Keratinocyte (primary cell): ENCODE measurements at regions not wholly inside any gene's neighbourhood (a gene's known extent, or its start where the extent isn't known, plus 50 kb on each side); places are given as distances from the start of the nearest gene placed in this dataset.

Experiments used
- DNase-seq: peaks from one replicate; pipeline ENCODE4 v3.0.0-alpha.2; 2011; ENCODE audit warnings: low read depth, missing footprints, low spot score
- FAIRE-seq: peaks from 2 replicates; lab custom pipeline; 2011; peaks lifted over from hg19 to GRCh38; lab: Jason Lieb, UNC
- H2AFZ ChIP-seq: 2 replicates; pipeline ENCODE4 v1.6.0; 2012; ENCODE audit warnings: low read length, control low read depth, inconsistent platforms; ENCODE audit not compliant: control insufficient read depth
- H3K27ac ChIP-seq: 2 replicates; pipeline ENCODE4 v1.5.1; 2011; ENCODE audit warnings: low read length; ENCODE audit not compliant: control insufficient read depth, insufficient read depth
- H3K27me3 ChIP-seq: 3 replicates; pipeline ENCODE4 v1.6.0; 2011; ENCODE audit warnings: low read length; ENCODE audit not compliant: control insufficient read depth, insufficient read depth; ENCODE audit errors: extremely low read depth
- H3K36me3 ChIP-seq, 2 experiments: 2 replicates in 1 of 2; 3 replicates in 1 of 2; pipeline ENCODE4 v1.5.1; 2011; ENCODE audit warnings: low read length in 2 of 2, mild to moderate bottlenecking in 1 of 2; ENCODE audit not compliant: control insufficient read depth in 2 of 2, insufficient read depth in 2 of 2; ENCODE audit errors: extremely low read depth in 1 of 2
- H3K4me1 ChIP-seq: 3 replicates; pipeline ENCODE4 v1.5.1; 2011; ENCODE audit warnings: low read length; ENCODE audit not compliant: control insufficient read depth, insufficient read depth; ENCODE audit errors: extremely low read depth
- H3K4me2 ChIP-seq: 3 replicates; pipeline ENCODE4 v1.6.0; 2011; ENCODE audit warnings: low read depth, low read length; ENCODE audit not compliant: control insufficient read depth, insufficient read depth; ENCODE audit errors: extremely low read depth
- H3K4me3 ChIP-seq, 3 experiments: fragments of 200-600 bp in 1 of 3; sonication (generic) in 1 of 3; 2 replicates in 2 of 3; 3 replicates in 1 of 3; pipeline ENCODE4 v1.5.1; 2011 to 2016; ENCODE audit warnings: low read length in 3 of 3, mild to moderate bottlenecking in 3 of 3, control low read depth in 2 of 3, inconsistent platforms in 1 of 3, low read depth in 1 of 3, mixed read lengths in 1 of 3, mixed run types in 1 of 3, moderate library complexity in 1 of 3; ENCODE audit not compliant: control insufficient read depth in 2 of 3, insufficient read depth in 2 of 3; ENCODE audit errors: extremely low read depth in 1 of 3
- H3K79me2 ChIP-seq: 2 replicates; pipeline ENCODE4 v1.6.0; 2012; ENCODE audit warnings: low read length; ENCODE audit not compliant: control insufficient read depth, insufficient read depth
- H3K9ac ChIP-seq: 3 replicates; pipeline ENCODE4 v1.6.0; 2011; ENCODE audit warnings: low read length; ENCODE audit not compliant: control insufficient read depth, insufficient read depth; ENCODE audit errors: extremely low read depth
- H3K9me1 ChIP-seq: 3 replicates; pipeline ENCODE4 v1.6.0; 2011; ENCODE audit warnings: low read length; ENCODE audit not compliant: control insufficient read depth, insufficient read depth; ENCODE audit errors: extremely low read depth
- H3K9me3 ChIP-seq: 2 replicates; pipeline ENCODE4 v1.5.1; 2012; ENCODE audit warnings: low read depth, low read length; ENCODE audit not compliant: control insufficient read depth
- H4K20me1 ChIP-seq: 3 replicates; pipeline ENCODE4 v1.6.0; 2011; ENCODE audit warnings: low read length; ENCODE audit not compliant: control insufficient read depth, insufficient read depth; ENCODE audit errors: extremely low read depth
- CTCF ChIP-seq, 3 experiments: IDR thresholded peaks in 1 of 3; conservative IDR thresholded peaks in 1 of 3; optimal IDR thresholded peaks in 1 of 3; 2 replicates in 2 of 3; 3 replicates in 1 of 3; pipeline versions ENCODE3 to v1.5.1; 2011; ENCODE audit warnings: low read length in 3 of 3, mild to moderate bottlenecking in 3 of 3, moderate library complexity in 2 of 3, control low read depth in 1 of 3, inconsistent platforms in 1 of 3; ENCODE audit not compliant: insufficient read depth in 2 of 3; ENCODE audit errors: extremely low read depth in 1 of 3
- EZH2 ChIP-seq: IDR thresholded peaks from one replicate; pipeline ENCODE4 v1.6.1; 2012; ENCODE audit warnings: inconsistent platforms, mild to moderate bottlenecking, low read length, moderate library complexity
- dilution Hi-C: fragments of 300-500 bp; cut with MboI; formaldehyde crosslinking; loops from one replicate; pipeline ENCODE4 v1.7.0; 2020; ENCODE audit warnings: low sequenced_read_pairs; ENCODE audit not compliant: extremely low pct_ligation_motif_present

- Histone ChIP-seq H3K4me3 (no peak overlapping the region), H3K9ac (no peak overlapping the region), H4K20me1 (no peaks in the 10 kb centered on the region), H2AFZ (no peak overlapping the region), H3K9me3 (no peaks in the 10 kb centered on the region), H3K27me3 (no peaks in the 10 kb centered on the region), H3K79me2 (no peaks in the 10 kb centered on the region), H3K9me1 (no peaks in the 10 kb centered on the region), H3K4me1 (no peaks in the 10 kb centered on the region), H3K4me2 (no peak overlapping the region), H3K27ac (no peak overlapping the region), H3K36me3 (no peaks in the 10 kb centered on the region)
- no peak for FAIRE-seq
- dilution Hi-C loops: no loop called here
- DNase-seq: no peak
- no peak for TF ChIP-seq CTCF (optimal IDR thresholded peaks at IDR 0.05 in 1 of 3, IDR thresholded peaks at IDR 0.05 in 1 of 3, conservative IDR thresholded peaks at IDR 0.05 in 1 of 3; ENCODE audit: extremely low read depth in 1 of 3, insufficient read depth in 2 of 3, low read length in 3 of 3)
- no peak for TF ChIP-seq EZH2
Measured at GRCh38 chr9:18129809-18130334, 344.1 kb upstream of the ADAMTSL1 start.

- Histone ChIP-seq H3K9ac (no peak overlapping the region), H3K79me2 (no peaks in the 10 kb centered on the region), H3K9me3 (no peaks in the 10 kb centered on the region), H4K20me1 (no peaks in the 10 kb centered on the region), H3K4me2 (no peak overlapping the region), H2AFZ (no peak overlapping the region), H3K27me3 (no peaks in the 10 kb centered on the region), H3K4me1 (no peaks in the 10 kb centered on the region), H3K27ac (no peak overlapping the region), H3K9me1 (no peaks in the 10 kb centered on the region), H3K4me3 (no peak overlapping the region), H3K36me3 (no peaks in the 10 kb centered on the region)
- dilution Hi-C loops: no loop called here
- TF ChIP-seq EZH2: no peak
- DNase-seq (no peak), FAIRE-seq (no peak)
Measured at GRCh38 chr9:18136354-18136994, 337.5 kb upstream of the ADAMTSL1 start.

GRCh38 chr9:18137815-18138214, 336.1 kb upstream of the ADAMTSL1 start:
- H3K4me3 ChIP-seq: no peak overlapping the region
- no peaks in the 10 kb centered on the region for H4K20me1 ChIP-seq
- H3K9ac ChIP-seq: no peak overlapping the region
- dilution Hi-C loops: no loop called here
- H3K4me2 ChIP-seq: no peak overlapping the region
- no peaks in the 10 kb centered on the region for H3K9me1 ChIP-seq
- no peaks in the 10 kb centered on the region for H3K4me1 ChIP-seq
- H3K27ac ChIP-seq: no peak overlapping the region
- no peaks in the 10 kb centered on the region for H3K36me3 ChIP-seq
- H3K27me3 ChIP-seq: no peaks in the 10 kb centered on the region
- no peaks in the 10 kb centered on the region for H3K9me3 ChIP-seq
- DNase-seq: no peak
- no peaks in the 10 kb centered on the region for H3K79me2 ChIP-seq
- no peak for FAIRE-seq
- no peak overlapping the region for H2AFZ ChIP-seq
- TF ChIP-seq CTCF (optimal IDR thresholded peaks at IDR 0.05 in 1 of 3, IDR thresholded peaks at IDR 0.05 in 1 of 3, conservative IDR thresholded peaks at IDR 0.05 in 1 of 3; ENCODE audit: extremely low read depth in 1 of 3, insufficient read depth in 2 of 3, low read length in 3 of 3) (no peak), EZH2 (no peak)
